Loucy (cell line): ENCODE measurements at regions not wholly inside any gene's neighbourhood (a gene's known extent, or its start where the extent isn't known, plus 50 kb on each side); places are given as distances from the start of the nearest gene placed in this dataset.

Experiments
- H2AFZ ChIP-seq: fragments of 200-600 bp; sonication (generic); 2 replicates; pipeline ENCODE4 v1.6.0; 2016; ENCODE audit warnings: antibody characterized with exemption, mild to moderate bottlenecking, low read length, moderate library complexity
- H3F3A ChIP-seq: fragments of 200-600 bp; 2 replicates; pipeline ENCODE4 v1.6.0; 2016; ENCODE audit warnings: antibody characterized with exemption, low read depth, mild to moderate bottlenecking
- H3K27me3 ChIP-seq: fragments of 200-600 bp; sonication (generic); 2 replicates; pipeline ENCODE4 v1.6.1; 2014; ENCODE audit warnings: low read length, mild to moderate bottlenecking; ENCODE audit not compliant: insufficient read depth, poor library complexity, severe bottlenecking
- H3K36me3 ChIP-seq: fragments of 200-600 bp; sonication (generic); 2 replicates; pipeline ENCODE4 v1.6.1; 2016; ENCODE audit warnings: low read length; ENCODE audit not compliant: insufficient read depth
- H3K4me1 ChIP-seq: fragments of 200-600 bp; sonication (generic); 2 replicates; pipeline ENCODE4 v1.5.1; 2014; ENCODE audit warnings: low read length, mild to moderate bottlenecking; ENCODE audit not compliant: insufficient read depth, poor library complexity, severe bottlenecking
- H3K4me2 ChIP-seq: fragments of 200-600 bp; sonication (generic); 2 replicates; pipeline ENCODE4 v1.6.0; 2014; ENCODE audit warnings: antibody characterized with exemption, low read length, low read depth, mild to moderate bottlenecking; ENCODE audit not compliant: poor library complexity, severe bottlenecking
- H3K4me3 ChIP-seq: fragments of 200-600 bp; sonication (generic); 2 replicates; pipeline ENCODE4 v1.5.1; 2014; ENCODE audit warnings: low read length, mild to moderate bottlenecking, mixed read lengths; ENCODE audit not compliant: poor library complexity, severe bottlenecking
- H3K79me2 ChIP-seq: fragments of 200-600 bp; sonication (generic); 2 replicates; pipeline ENCODE4 v1.6.1; 2014; ENCODE audit warnings: low read length; ENCODE audit not compliant: insufficient read depth
- H3K9ac ChIP-seq: fragments of 200-600 bp; sonication (generic); 2 replicates; pipeline ENCODE4 v1.6.0; 2014; ENCODE audit warnings: mild to moderate bottlenecking, low read depth, low read length, moderate library complexity; ENCODE audit not compliant: poor library complexity, severe bottlenecking
- H3K9me2 ChIP-seq: fragments of 200-600 bp; sonication (generic); replicated peaks from 2 replicates; pipeline ENCODE4 v1.6.1; 2016; ENCODE audit warnings: low read depth, low read length, mixed read lengths
- H3K9me3 ChIP-seq: fragments of 200-600 bp; sonication (generic); 2 replicates; pipeline ENCODE4 v1.6.1; 2014; ENCODE audit warnings: mild to moderate bottlenecking, antibody characterized with exemption, low read length, low read depth; ENCODE audit not compliant: insufficient read depth
- H4K20me1 ChIP-seq: fragments of 200-600 bp; sonication (generic); 2 replicates; pipeline ENCODE4 v1.6.0; 2014; ENCODE audit warnings: antibody characterized with exemption, low read length, mild to moderate bottlenecking; ENCODE audit not compliant: insufficient read depth, poor library complexity, severe bottlenecking
- CTCF ChIP-seq: fragments of 200-600 bp; sonication (generic); conservative IDR thresholded peaks from 2 replicates; pipeline ENCODE4 v1.5.1; 2014; ENCODE audit warnings: mild to moderate bottlenecking, antibody characterized with exemption, low read length
- EZH2phosphoT487 ChIP-seq: fragments of 200-600 bp; IDR thresholded peaks from 2 replicates; pipeline ENCODE4 v1.6.1; 2018; ENCODE audit warnings: antibody characterized with exemption, mild to moderate bottlenecking, moderate library complexity, borderline replicate concordance

GRCh38 chr2:67204349-67204748 lies 192.8 kb upstream of the ETAA1 start:
- Histone ChIP-seq H3K36me3 (no peaks in the 10 kb centered on the region), H4K20me1 (no peaks in the 10 kb centered on the region), H3K9ac (no peak overlapping the region), H2AFZ (no peak overlapping the region), H3K9me2 (no peaks in the 10 kb centered on the region), H3K4me1 (no peaks in the 10 kb centered on the region), H3K4me3 (no peak overlapping the region), H3K4me2 (no peak overlapping the region), H3K79me2 (no peaks in the 10 kb centered on the region), H3F3A (no peaks in the 10 kb centered on the region), H3K9me3 (no peaks in the 10 kb centered on the region), H3K27me3 (no peaks in the 10 kb centered on the region)
- TF ChIP-seq EZH2phosphoT487 (no peak), CTCF (no peak)

GRCh38 chr2:67208887-67209500 lies 188.1 kb upstream of the ETAA1 start:
- Histone ChIP-seq H3K4me2 (no peak overlapping the region), H3K9me3 (no peaks in the 10 kb centered on the region), H2AFZ (no peak overlapping the region), H3K9ac (no peak overlapping the region), H3K9me2 (no peaks in the 10 kb centered on the region), H3F3A (no peaks in the 10 kb centered on the region), H3K4me1 (no peaks in the 10 kb centered on the region), H3K79me2 (no peaks in the 10 kb centered on the region), H4K20me1 (no peaks in the 10 kb centered on the region), H3K4me3 (no peak overlapping the region), H3K27me3 (no peaks in the 10 kb centered on the region), H3K36me3 (no peaks in the 10 kb centered on the region)
- TF ChIP-seq CTCF (no peak), EZH2phosphoT487 (no peak)

GRCh38 chr2:67210430-67210829 lies 186.7 kb upstream of the ETAA1 start:
- Histone ChIP-seq H3K9me2 (no peaks in the 10 kb centered on the region), H3F3A (no peaks in the 10 kb centered on the region), H2AFZ (no peak overlapping the region), H3K79me2 (no peaks in the 10 kb centered on the region), H3K9ac (no peak overlapping the region), H3K27me3 (no peaks in the 10 kb centered on the region), H3K4me2 (no peak overlapping the region), H3K4me3 (no peak overlapping the region), H3K9me3 (no peaks in the 10 kb centered on the region), H4K20me1 (no peaks in the 10 kb centered on the region), H3K4me1 (no peaks in the 10 kb centered on the region), H3K36me3 (no peaks in the 10 kb centered on the region)
- TF ChIP-seq CTCF, result no peak
- TF ChIP-seq EZH2phosphoT487, result no peak
